OCI-LY1 (cell line): ENCODE measurements at regions not wholly inside any gene's neighbourhood (a gene's known extent, or its start where the extent isn't known, plus 50 kb on each side); places are given as distances from the start of the nearest gene placed in this dataset.

Experiments used
- H2AFZ ChIP-seq: fragments of 200-600 bp; sonication (generic), shearing (Covaris generic); 2 replicates; pipeline ENCODE4 v1.6.0; 2014; ENCODE audit warnings: antibody characterized with exemption, mild to moderate bottlenecking, low read length
- H3F3A ChIP-seq: fragments of 200-600 bp; sonication (generic), shearing (Covaris generic); 2 replicates; pipeline ENCODE4 v1.6.0; 2014; ENCODE audit warnings: mild to moderate bottlenecking, antibody characterized with exemption, low read length, moderate library complexity; ENCODE audit not compliant: insufficient read depth
- H3K27ac ChIP-seq: fragments of 200-600 bp; sonication (generic); 2 replicates; pipeline ENCODE4 v1.5.1; 2014; ENCODE audit warnings: low read length, mixed run types, mild to moderate bottlenecking, low read depth; ENCODE audit not compliant: poor library complexity, severe bottlenecking
- H3K27me3 ChIP-seq: fragments of 200-600 bp; sonication (generic); 2 replicates; pipeline ENCODE4 v1.6.0; 2014; ENCODE audit warnings: antibody characterized with exemption, mild to moderate bottlenecking, low read length, moderate library complexity; ENCODE audit not compliant: insufficient read depth
- H3K36me3 ChIP-seq: fragments of 200-600 bp; sonication (generic); 2 replicates; pipeline ENCODE4 v1.6.1; 2014; ENCODE audit warnings: mild to moderate bottlenecking, antibody characterized with exemption, low read length, moderate library complexity, mixed read lengths; ENCODE audit not compliant: insufficient read depth
- H3K4me1 ChIP-seq: fragments of 200-600 bp; sonication (generic); 2 replicates; pipeline ENCODE4 v1.5.1; 2014; ENCODE audit warnings: mild to moderate bottlenecking, low read length, moderate library complexity; ENCODE audit not compliant: insufficient read depth, severe bottlenecking
- H3K4me2 ChIP-seq: fragments of 200-600 bp; sonication (generic), shearing (Covaris generic); 2 replicates; pipeline ENCODE4 v1.6.1; 2014; ENCODE audit warnings: low read length
- H3K4me3 ChIP-seq: fragments of 200-600 bp; sonication (generic); 2 replicates; pipeline ENCODE4 v1.5.1; 2014; ENCODE audit warnings: low read length, low read depth, mild to moderate bottlenecking, mixed read lengths; ENCODE audit not compliant: poor library complexity, severe bottlenecking
- H3K79me2 ChIP-seq: fragments of 200-600 bp; shearing (Covaris generic); 2 replicates; pipeline ENCODE4 v1.6.1; 2016; ENCODE audit warnings: mixed run types, low read length, mixed read lengths; ENCODE audit not compliant: insufficient read depth
- H3K9ac ChIP-seq: fragments of 200-600 bp; sonication (generic), shearing (Covaris generic); 2 replicates; pipeline ENCODE4 v1.6.1; 2014; ENCODE audit warnings: mild to moderate bottlenecking, low read length, mixed read lengths
- H3K9me2 ChIP-seq: fragments of 200-600 bp; sonication (generic), shearing (Covaris generic); 2 replicates; pipeline ENCODE4 v1.6.1; 2014; ENCODE audit warnings: low read depth, mild to moderate bottlenecking, low read length, mixed read lengths
- H3K9me3 ChIP-seq: fragments of 200-600 bp; shearing (Covaris generic); 2 replicates; pipeline ENCODE4 v1.6.1; 2014; ENCODE audit warnings: low read length, mixed read lengths
- H4K20me1 ChIP-seq: fragments of 200-600 bp; sonication (generic), shearing (Covaris generic); 2 replicates; pipeline ENCODE4 v1.6.0; 2016; ENCODE audit warnings: mild to moderate bottlenecking, low read length; ENCODE audit not compliant: insufficient read depth
- CTCF ChIP-seq: fragments of 200-600 bp; sonication (generic), shearing (Covaris generic); IDR thresholded peaks from 2 replicates; pipeline ENCODE4 v1.5.1; 2017; ENCODE audit warnings: mild to moderate bottlenecking, antibody characterized with exemption, low read length, moderate library complexity, mixed read lengths
- EZH2 ChIP-seq: fragments of 200-600 bp; sonication (generic), shearing (Covaris generic); IDR thresholded peaks from 2 replicates; pipeline ENCODE4 v1.8.0; 2017; ENCODE audit warnings: borderline replicate concordance, mixed run types, mild to moderate bottlenecking, antibody characterized with exemption, low read length, moderate library complexity, mixed read lengths

GRCh38 chr2:122530814-122531213 lies 775.4 kb downstream of the TSN start:
- no peak overlapping the region for H3K4me3 ChIP-seq
- no peak overlapping the region for H3K27ac ChIP-seq
- no peak overlapping the region for H3K9ac ChIP-seq
- H2AFZ ChIP-seq, result no peak overlapping the region
- TF ChIP-seq CTCF (no peak), EZH2 (no peak)
- H3F3A ChIP-seq, result no peaks in the 10 kb centered on the region
- H3K9me3 ChIP-seq, result no peaks in the 10 kb centered on the region
- no peaks in the 10 kb centered on the region for H3K9me2 ChIP-seq
- no peaks in the 10 kb centered on the region; the same call in 1 of the 2 replicates for H3K27me3 ChIP-seq
- H3K4me2 ChIP-seq, result no peak overlapping the region
- H3K36me3 ChIP-seq, result no peaks in the 10 kb centered on the region
- H3K79me2 ChIP-seq, result no peaks in the 10 kb centered on the region
- no peaks in the 10 kb centered on the region for H3K4me1 ChIP-seq
- no peaks in the 10 kb centered on the region for H4K20me1 ChIP-seq

DNA sequence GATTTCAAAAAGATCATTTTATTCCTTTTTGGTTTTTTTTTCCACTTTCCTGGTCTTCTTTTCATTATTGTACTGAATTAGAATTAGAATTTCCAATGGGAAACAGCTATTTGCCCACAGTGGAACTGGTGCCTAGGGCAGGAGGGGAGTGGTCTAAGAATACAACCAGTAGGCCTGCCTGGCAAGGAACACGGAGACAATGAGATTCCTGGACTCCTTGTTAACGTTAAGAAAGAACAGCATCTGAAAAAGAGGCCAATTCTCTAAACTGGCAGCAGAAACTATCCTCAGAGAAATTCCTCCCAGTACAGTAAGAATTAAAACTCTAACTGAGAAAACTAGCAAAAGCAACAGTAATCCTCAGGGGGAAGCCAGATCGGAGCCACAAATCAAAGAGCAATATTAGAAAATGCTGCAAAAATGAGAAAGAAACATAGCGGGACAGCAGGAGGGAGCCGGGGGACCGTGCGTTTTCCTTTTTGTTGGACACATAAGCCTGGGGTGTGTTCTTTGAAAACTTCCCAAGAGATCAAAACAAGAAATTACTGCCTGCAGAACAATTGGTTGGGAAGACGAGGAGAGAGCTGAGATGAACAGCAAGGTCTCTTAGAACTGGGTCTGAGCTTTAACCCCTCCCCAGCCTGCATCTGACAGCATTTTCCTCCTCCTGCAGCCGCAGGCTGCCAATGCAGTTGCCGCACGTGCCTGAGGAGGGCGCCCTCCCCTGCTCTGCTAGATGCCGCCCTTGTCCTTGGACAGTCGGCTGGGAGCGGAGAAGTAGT lies 776.0 kb downstream of the TSN start:
- Histone ChIP-seq H3K9me3 (no peaks in the 10 kb centered on the region), H3F3A (no peaks in the 10 kb centered on the region), H3K27me3 (no peaks in the 10 kb centered on the region; the same call in 1 of the 2 replicates), H3K36me3 (no peaks in the 10 kb centered on the region), H3K4me3 (no peak overlapping the region), H3K9me2 (no peaks in the 10 kb centered on the region), H3K4me1 (no peaks in the 10 kb centered on the region), H4K20me1 (no peaks in the 10 kb centered on the region), H3K4me2 (no peak overlapping the region), H3K27ac (no peak overlapping the region), H3K9ac (no peak overlapping the region), H3K79me2 (no peaks in the 10 kb centered on the region), H2AFZ (no peak overlapping the region)
- TF ChIP-seq CTCF (peak; percentile 20; the same call in 1 of the 2 replicates), EZH2 (no peak)

GRCh38 chr2:122532072-122532344 lies 776.6 kb downstream of the TSN start:
- Histone ChIP-seq H3K4me2 (no peak overlapping the region), H3K36me3 (no peaks in the 10 kb centered on the region), H3K4me1 (no peaks in the 10 kb centered on the region), H3K27me3 (no peaks in the 10 kb centered on the region; the same call in 1 of the 2 replicates), H3K9me2 (no peaks in the 10 kb centered on the region), H3K79me2 (no peaks in the 10 kb centered on the region), H2AFZ (no peak overlapping the region), H3K4me3 (no peak overlapping the region), H3F3A (no peaks in the 10 kb centered on the region), H4K20me1 (no peaks in the 10 kb centered on the region), H3K9me3 (no peaks in the 10 kb centered on the region), H3K9ac (no peak overlapping the region), H3K27ac (no peak overlapping the region)
- TF ChIP-seq EZH2 (no peak), CTCF (no peak)
